Hematopoietic multipotent progenitor cell treated with erythropoietin and hydrocortisone succinate and interleukin-3 and kit ligand, for 8 days (in vitro differentiated cells): ENCODE measurements at regions not wholly inside any gene's neighbourhood (a gene's known extent, or its start where the extent isn't known, plus 50 kb on each side); places are given as distances from the start of the nearest gene placed in this dataset.

Source experiments
- DNase-seq: peaks from one replicate; pipeline ENCODE4 v3.0.0-alpha.2; 2015

GRCh38 chr13:111597618-111598017 lies 277.2 kb downstream of the TEX29 start:
- DNase-seq: no peak

DNA sequence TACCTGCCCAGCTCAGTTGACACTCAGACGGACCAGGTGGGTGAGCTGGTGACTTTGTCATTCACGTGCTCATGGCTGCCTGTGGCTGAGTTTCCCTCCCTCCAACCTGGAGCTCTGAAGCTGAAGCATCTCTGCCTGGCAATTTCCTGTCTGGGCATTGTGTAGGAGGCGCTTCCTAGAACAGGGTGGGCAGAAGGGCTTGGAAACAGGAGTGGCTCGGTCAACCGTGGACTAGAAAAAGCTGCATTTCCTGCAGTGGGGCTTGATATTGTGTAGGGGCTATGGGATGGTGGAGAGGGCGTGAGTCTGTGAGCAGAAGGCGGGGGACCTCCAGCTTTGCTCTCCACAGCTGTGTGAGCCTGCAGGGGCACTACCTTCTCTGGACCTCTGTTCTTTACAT lies 278.3 kb downstream of the TEX29 start:
- DNase-seq: no peak

DNA sequence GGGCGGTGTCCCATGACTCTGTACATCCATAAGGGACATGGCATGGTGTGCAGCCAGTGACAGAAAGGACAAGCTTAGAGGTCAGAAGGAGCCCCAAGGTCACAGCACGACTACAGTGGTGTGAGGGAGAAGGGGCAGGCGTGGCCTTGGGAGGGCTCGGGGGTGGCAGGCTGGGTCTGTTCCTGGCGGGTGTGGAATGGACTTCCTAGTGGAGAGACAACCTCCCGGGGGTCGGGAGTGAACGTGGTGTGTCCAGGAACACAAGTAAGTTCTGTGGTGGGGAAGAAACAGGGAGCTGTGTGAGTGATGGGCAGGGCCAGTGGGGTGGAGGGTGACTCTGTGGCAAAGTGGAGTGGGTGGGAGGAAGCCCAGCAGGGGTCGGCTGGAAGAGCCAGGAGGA lies 279.3 kb downstream of the TEX29 start:
- no peak for DNase-seq

GRCh38 chr13:111602874-111603273 lies 282.4 kb downstream of the TEX29 start:
- no peak for DNase-seq

GRCh38 chr13:111604097-111604496 lies 283.7 kb downstream of the TEX29 start:
- DNase-seq: no peak

GRCh38 chr13:111608556-111608955 lies 288.1 kb downstream of the TEX29 start:
- DNase-seq: no peak

DNA sequence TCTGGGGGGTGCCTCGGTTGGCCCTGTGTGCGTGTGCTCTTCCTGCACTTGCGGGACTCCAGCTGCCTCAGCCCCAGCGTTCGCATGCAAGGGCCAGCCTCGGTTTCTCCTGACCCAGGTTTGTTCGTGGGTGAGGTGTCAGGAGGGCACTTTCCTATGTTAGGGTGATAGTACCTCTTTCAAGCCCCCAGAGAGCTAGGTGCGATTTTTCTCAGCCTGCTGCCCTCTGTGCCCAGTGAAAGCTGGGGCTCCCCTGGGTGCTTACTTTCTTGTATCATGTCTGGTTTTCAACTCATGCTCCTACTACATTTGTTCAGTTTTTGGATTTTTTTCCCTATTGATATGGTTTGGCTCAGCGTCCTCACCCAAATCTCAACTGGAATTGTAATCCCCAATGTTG lies 289.2 kb downstream of the TEX29 start:
- DNase-seq: no peak

- no peak for DNase-seq
Measured at GRCh38 chr13:111610081-111610480, 289.6 kb downstream of the TEX29 start.

GRCh38 chr13:111610879-111611278 lies 290.4 kb downstream of the TEX29 start:
- DNase-seq: no peak

DNA sequence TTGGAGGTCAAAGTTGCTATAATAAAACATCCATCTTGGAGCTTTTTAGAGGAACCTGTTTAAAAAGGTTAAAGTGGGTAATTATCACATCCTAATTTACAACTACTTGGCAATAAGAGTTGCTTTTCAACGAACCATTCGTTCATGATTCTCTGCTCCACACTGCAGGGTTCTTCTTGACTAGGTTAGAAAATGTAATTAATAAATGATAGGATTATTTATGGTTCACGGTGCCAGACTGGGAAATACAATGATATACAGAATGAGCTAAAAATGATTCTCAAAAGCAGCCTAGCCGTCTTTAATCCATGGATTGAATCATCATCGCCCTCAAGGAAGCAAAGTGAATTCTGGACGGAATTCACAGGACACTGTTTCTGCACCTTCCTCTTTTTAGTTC lies 291.2 kb downstream of the TEX29 start:
- no peak for DNase-seq

DNA sequence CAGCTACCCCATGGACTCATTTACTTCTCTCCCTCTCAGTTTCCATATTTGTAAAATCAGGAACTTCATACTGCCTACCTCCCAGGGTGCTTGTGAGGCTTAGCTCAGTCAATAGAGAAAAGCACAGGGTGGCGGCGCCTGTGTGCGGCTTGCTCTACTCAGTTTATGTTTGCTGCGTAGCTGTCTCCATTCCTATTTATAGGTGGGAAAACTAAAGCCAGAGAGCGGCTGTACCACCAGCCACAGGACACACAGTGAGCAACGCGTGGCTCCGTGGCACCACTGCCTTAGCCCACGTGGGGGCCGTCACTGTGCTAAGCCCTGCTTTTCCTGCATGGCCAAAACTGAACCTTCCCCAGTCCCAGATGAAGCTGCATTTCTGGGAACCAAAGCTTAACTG lies 292.4 kb downstream of the TEX29 start:
- DNase-seq: no peak

DNA sequence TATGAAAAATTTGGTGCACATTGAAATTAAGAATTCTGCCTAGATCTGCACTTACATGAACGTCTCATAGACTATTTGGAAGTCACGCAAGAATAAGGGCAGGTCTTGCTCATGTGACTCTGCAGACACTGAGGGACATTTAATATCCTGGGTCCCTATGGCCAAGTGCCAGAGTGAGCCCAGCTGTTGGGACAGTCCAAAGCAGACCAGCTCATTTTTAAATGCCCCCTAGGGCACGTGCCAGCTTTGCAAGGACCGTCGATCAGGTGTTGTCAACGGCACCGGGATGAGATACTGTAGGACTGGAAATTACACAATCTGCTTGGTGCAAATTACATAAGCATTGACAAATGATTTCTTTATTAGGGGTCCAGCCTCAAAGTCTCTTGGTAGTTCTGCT lies 293.6 kb downstream of the TEX29 start:
- no peak for DNase-seq

GRCh38 chr13:111614613-111615012 lies 294.2 kb downstream of the TEX29 start:
- DNase-seq: no peak

DNA sequence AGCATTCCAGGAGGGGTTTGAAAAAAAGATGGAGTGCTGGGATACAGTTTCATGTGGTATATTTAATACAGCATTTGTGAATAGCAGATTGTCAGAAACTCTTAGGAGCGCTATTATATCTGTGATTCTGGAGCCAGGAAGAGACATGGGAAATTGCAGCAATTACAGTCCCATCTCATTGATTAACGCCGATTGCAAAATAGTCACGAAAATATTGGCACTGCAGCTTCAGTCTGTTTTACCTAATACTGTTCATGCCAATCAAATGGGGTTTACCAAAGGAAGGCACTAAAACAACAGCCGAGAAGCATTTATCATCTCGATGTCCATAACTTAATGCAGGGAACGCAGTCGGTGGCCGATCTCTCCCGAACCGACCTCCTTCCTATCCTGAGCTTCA lies 295.8 kb downstream of the TEX29 start:
- no peak for DNase-seq

DNA sequence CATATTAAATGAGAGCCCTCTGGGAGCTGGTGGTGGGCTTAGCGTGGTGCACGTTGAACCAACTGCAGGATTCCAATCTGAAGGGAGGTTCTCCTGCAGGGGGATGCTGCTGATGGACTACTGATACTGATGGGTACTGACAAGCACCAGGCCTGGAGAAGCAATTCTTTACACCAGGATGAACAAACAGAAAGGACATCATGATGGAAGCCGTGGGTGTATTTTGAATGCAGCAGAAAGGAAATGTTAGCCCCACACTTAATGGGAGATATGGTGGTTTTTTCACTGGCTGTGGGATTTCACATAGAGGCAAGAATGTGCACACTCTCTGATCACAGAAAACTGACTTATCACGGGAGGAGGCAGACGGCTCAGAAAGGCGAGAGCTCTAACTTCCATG lies 299.7 kb downstream of the TEX29 start:
- DNase-seq: no peak

- DNase-seq: no peak
Measured at GRCh38 chr13:111620586-111620985, 300.1 kb downstream of the TEX29 start.

DNA sequence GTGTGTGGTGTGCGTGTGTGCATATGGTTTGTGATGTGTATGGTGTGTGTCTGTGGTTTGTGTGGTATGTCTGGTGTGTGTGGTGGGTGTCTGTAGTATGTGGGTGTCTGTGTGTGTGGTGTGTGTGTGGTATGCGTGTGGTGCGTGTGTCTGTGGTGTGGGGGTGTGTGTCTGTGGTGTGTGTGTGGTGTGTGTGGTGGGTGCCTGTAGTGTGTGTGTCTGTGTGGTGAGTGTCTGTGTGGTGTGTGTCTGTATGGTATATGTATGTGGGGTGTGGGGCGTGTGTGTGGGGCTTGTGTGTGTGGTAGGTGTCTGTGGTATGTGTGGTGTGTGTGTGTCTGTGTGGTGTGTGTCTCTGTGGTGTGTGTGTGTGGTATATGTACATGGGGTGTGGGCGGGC lies 300.7 kb downstream of the TEX29 start:
- DNase-seq: no peak

GRCh38 chr13:111622051-111622531 lies 301.6 kb downstream of the TEX29 start:
- no peak for DNase-seq

- no peak for DNase-seq
Measured at GRCh38 chr13:111623208-111623607, 302.8 kb downstream of the TEX29 start.

DNA sequence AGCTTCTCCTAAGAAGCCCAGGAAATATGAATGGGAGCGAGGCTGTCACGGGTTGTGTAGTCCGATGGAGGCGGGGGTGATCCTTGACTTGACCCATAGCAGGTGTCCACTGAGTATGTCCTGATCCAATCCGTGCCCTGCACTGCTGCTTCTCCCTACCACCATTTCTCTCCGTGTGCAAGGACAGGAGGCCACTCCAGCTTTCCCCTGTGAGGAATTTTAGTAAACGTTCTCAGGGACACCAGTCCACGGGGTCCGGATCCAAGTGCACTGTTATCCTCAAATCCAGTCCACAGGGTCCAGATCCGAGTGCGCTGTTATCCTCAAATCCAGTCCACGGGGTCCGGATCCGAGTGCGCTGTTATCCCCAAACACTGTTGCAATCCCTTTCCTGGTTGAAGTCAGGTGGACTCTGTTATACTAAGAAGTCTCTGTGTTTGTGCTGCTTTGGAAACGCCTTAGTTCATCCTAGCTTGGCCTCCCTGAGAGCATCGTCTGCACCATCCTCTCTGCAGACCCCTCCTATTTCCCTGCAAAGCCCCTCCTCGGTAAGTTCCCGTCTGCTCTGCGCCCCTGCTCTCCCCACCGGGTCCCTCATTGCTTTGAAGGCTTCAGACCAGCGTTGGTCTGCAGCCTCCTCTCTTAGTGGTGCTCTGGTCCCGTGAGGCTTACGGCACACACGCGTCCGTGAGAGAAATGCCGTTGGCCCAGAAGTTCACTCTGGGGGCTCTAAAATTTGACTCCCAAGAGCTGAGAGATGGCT lies 303.5 kb downstream of the TEX29 start:
- no peak for DNase-seq

DNA sequence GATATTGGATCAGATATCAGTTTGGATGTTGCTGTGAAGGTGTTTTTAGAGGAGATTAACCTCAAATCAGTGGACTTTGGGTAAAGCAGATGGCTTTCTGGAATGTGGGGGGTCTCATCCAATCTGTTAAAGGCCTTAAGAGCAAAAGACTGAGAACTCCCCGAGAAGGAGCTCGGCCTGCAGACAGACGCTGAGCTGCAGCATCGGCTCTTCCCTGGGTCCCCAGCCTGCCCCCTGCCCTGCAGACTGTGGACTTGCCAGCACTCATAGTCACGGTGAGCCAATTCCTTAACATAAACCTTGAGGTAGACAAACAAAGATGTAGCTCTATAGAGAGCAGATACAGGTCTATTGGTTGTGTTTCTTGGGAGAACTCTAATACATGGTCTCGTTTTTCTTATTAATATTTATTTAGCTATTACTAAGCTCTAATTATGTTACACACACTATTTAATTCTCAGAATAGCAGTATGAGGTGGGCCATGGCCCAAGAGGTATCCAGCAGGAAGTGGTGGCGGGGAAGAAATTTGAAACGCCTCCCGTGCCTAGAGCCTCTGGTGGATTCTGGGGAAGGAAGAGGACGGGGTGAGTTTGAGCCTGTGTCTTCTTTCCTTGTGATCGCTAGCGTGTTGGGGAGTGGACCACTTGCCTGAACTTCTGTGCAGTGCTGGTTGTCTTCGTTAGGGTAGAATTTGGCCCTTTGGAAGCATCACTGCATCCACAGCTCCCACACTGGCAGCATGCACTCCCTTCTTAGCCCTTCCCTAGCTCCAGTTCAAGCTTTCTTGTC lies 305.3 kb downstream of the TEX29 start:
- no peak for DNase-seq

GRCh38 chr13:111626371-111627305 lies 306.2 kb downstream of the TEX29 start:
- no peak for DNase-seq

- DNase-seq: no peak
Measured at GRCh38 chr13:111627596-111627995, 307.2 kb downstream of the TEX29 start.
